VCaP (cell line): ENCODE measurements at regions not wholly inside any gene's neighbourhood (a gene's known extent, or its start where the extent isn't known, plus 50 kb on each side); places are given as distances from the start of the nearest gene placed in this dataset.
A peak's percentile ranks its signal among the peaks of the same experiment; 100 is the strongest.

Experiments
- H3K27ac ChIP-seq: fragments of 450-650 bp; 2 replicates; pipeline ENCODE4 v1.5.1; 2017
- TF ChIP-seq, protein P1 (sequence below): fragments of 450-650 bp; conservative IDR thresholded peaks from 2 replicates; pipeline ENCODE4 v1.5.1; 2017; ENCODE audit warnings: mild to moderate bottlenecking, moderate library complexity

DNA sequence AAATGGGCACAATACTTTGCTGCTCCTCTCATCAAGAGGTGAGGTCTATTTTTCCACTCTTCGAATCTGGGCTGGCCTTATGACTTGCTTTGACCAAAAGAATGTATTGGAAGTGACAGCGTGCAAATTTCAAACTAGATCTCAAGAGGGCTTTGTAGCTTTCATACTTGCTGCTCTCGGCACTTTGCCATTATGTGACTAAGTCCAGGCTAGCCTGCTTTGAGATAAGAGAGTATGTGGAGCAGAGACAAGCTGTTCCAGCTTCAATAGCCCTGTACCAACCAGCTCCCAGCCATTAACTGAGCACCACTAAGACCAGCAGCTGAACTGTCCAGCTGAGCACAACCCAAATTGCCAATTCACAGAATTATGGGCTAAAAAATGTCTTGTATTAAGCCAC lies 124.6 kb downstream of the ACER2 start:
- no peak overlapping the region for H3K27ac ChIP-seq
- TF ChIP-seq, protein P1, sequence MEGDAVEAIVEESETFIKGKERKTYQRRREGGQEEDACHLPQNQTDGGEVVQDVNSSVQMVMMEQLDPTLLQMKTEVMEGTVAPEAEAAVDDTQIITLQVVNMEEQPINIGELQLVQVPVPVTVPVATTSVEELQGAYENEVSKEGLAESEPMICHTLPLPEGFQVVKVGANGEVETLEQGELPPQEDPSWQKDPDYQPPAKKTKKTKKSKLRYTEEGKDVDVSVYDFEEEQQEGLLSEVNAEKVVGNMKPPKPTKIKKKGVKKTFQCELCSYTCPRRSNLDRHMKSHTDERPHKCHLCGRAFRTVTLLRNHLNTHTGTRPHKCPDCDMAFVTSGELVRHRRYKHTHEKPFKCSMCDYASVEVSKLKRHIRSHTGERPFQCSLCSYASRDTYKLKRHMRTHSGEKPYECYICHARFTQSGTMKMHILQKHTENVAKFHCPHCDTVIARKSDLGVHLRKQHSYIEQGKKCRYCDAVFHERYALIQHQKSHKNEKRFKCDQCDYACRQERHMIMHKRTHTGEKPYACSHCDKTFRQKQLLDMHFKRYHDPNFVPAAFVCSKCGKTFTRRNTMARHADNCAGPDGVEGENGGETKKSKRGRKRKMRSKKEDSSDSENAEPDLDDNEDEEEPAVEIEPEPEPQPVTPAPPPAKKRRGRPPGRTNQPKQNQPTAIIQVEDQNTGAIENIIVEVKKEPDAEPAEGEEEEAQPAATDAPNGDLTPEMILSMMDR, result no peak

DNA sequence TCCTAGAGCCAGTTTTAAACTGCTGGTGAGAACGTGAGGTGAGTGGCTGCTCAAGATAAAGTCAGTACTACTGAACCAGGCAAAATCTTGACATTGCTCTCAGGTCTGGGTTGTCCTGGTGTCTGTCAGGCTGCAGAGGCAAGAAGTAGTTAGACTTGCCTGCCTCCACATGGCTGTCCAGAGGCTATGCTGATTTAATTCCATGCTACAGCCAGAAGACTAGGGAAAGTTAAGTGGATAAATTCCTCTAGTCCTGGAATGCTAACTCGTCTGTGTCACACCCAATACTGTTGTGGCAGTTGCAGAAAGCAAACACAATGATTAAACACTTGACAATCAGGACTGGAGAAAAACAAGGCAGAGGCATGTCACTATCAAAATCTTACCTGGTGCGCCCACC lies 118.9 kb downstream of the ACER2 start:
- no peak overlapping the region for H3K27ac ChIP-seq
- TF ChIP-seq, protein P1, result no peak

DNA sequence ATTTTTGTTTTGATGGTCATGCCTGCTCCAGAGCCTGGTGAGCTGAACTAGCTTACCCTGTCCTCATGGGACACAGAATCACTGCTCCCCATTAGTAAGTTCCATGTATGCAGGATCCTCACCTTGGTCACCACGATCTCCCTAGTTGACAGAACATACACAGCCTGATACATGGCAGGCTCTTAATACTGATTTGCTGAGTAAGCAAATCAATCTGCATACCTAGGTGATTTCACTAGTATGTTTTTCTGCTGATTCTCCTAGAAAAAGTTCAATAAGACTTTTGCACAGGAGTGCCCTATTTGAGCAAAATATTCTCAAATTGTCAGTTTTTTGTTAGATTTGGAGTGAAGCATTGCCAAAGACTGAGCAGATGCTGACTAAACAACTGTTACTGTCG lies 113.7 kb downstream of the ACER2 start:
- H3K27ac ChIP-seq, result no peak overlapping the region
- TF ChIP-seq, protein P1, result no peak

GRCh38 chr9:19521205-19521604 lies 112.4 kb downstream of the ACER2 start:
- no peak overlapping the region for H3K27ac ChIP-seq

DNA sequence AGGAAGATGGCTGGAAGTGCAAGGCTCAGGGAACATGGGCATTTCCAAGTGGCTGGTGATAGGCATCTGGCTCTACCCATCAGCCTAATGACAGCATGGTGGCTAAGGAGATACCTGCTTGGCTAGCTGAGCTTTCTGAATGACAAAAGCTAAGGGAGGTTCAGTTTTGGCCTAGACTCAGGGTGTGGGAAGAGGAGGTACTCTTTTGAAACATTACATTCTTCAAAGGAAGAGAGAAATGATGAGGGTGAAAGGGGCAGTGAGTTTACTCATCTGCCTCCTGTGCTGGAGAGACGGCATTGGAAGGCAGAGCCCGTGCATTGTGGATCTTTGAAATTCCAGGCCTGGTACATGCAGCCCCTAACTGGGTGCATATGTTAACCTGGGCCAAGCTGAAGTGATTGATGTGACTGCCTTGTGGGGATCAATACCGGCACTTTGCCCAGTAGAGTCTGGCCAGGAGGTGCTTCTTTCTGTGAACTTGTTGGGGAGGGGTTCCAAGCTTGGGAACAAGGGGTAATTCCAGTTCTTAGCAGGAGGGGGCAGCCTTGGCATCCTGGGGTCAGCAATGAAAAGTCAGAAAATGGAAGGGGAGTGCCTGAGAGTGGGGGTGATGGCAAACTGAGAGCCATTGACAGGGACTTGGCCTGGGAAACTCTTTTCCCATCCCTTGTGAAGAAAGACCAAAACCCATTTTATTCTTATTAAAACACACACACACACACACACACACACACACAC lies 108.6 kb downstream of the ACER2 start:
- H3K27ac ChIP-seq, result no peak overlapping the region
- TF ChIP-seq, protein P1, result peak; percentile 77

More at GRCh38 chr9:19521205-19521604, 112.4 kb downstream of the ACER2 start:
- TF ChIP-seq, protein P1, result no peak

- H3K27ac ChIP-seq, result no peak overlapping the region
- TF ChIP-seq, protein P1, result no peak
Measured at GRCh38 chr9:19516348-19516747, 107.5 kb downstream of the ACER2 start.

DNA sequence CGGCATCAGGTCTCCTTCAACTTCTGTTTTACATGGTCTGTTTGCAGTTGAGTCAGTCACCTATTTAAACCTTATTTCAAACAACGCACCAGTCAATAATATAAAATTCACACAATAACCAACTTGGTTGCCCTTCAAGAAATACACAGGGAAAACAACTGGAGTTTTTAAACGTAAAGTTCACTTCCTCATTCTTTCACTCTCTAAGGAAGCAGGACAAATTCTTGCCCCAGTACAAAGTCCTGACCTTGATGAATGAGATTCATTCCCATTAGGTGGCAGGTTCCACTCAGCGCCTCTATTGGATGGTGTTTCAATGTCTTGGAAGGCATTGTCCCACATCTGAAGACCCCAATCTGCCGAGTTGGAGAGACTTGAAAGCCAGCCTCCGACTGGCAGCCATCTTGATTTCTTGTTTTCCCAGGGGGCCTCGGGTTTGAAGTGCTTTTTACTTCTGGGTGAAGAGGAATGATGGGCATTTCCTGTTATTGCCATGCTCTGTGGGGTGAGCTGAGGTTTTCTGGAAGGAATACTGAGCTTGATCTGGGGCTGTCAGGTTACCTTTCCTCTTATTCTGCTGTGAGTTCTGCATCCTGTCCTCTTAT lies 105.0 kb downstream of the ACER2 start:
- TF ChIP-seq, protein P1, result no peak
- no peak overlapping the region for H3K27ac ChIP-seq
